Endothelial cell of hepatic sinusoid (primary cell): ENCODE measurements at regions not wholly inside any gene's neighbourhood (a gene's known extent, or its start where the extent isn't known, plus 50 kb on each side); places are given as distances from the start of the nearest gene placed in this dataset.

Source experiments
- in situ Hi-C: cut with HindIII; loops from 2 replicates; pipeline ENCODE4 v1.10.0; 2017; ENCODE audit warnings: low sequenced_read_pairs

DNA sequence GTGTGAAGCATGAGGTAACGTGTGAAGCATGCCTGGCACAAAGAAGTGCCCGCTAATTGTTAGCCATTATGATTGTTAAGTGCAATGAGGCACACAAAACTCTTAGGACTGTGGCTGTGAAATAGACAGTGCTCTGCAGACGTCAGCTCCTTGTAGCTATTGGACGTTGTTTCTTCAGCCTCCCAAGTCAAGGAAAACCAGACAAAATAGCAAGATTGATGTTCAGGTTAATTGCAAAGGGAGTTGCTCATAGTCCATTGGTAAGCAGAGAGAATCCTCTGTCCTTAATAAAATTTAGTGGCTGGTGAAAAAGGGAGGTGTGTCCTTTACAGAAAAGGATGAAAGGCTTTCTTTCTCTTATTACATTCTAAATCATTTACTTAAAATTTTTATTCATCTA, 54.6 kb upstream of the MBP start:
- in situ Hi-C loops = no loop called here

DNA sequence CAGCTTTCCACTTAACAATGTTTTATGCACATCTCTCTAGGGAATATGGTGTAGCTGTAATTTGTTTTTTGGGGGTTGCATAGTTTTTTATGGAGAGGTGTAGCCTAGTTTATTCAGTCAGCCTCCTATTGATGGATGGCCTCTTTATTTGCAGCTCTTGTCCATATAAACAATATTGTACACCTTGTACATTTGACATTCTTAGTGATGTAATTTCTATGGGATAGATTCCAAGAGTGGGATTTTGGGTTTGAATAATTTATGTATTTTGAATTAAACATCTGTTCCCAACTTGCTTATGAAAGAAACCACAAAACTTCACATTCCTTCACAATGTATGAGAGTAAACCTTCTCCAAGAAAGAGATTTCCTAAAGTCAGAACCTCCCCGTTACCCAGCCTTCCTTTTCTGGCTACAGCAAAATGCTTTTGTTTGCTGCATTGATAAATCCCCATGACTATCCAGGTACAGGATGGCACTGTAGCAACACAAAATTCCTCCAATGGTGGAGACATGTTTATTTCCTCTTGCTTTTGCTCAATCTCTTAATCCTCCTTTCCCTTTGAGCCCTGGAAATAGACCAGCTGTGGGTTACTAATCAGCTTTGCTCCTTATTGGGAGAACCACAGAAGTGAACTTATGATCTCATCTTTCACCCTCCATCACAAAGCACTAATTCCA, 58.4 kb upstream of the GALR1 start:
- in situ Hi-C loops = no loop called here

DNA sequence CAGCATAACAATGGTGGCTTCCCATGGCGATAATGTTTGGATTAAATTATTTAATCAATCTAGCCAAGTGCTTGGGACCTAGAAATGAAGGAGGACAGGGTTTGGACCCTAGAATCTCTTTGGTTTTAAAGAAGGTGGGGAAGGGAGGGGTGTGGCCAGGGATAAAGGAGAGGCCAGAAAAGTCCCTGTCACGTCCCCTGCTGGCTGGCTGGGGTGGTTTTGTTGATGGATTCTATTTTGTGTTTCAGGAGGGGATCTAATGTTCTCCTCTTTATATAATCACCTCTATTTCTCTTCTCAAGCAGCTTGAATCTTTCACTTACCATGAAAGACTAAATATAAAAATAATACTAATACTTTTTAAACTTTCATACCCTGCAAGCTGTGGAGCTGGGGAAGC, 52.6 kb upstream of the GALR1 start:
- in situ Hi-C loops = loop anchor here (5.0 kb wide), 1 partner anchor 40 kb away; no protein-coding TSS in a partner anchor

DNA sequence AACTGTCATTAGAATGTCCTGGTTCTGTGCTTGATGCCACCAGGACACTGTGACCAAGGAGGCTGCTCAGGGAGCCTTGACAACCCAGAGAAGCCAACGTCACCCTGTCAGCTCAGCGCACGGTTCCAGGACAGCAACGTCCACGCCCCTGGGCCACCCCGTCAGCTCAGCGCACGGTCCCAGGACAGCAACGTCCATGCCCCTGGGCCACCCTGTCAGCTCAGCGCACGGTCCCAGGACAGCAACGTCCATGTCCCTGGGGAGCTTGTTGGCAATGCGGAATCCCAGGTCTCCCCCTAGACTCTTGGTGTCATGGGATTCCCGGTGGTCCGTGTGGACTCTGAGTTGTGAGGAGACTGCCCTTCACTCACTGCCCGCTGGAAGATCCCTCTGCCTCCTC, 51.0 kb upstream of the GALR1 start:
- in situ Hi-C loops = loop anchor here (5.0 kb wide), 1 partner anchor 41 kb away; no protein-coding TSS in a partner anchor

DNA sequence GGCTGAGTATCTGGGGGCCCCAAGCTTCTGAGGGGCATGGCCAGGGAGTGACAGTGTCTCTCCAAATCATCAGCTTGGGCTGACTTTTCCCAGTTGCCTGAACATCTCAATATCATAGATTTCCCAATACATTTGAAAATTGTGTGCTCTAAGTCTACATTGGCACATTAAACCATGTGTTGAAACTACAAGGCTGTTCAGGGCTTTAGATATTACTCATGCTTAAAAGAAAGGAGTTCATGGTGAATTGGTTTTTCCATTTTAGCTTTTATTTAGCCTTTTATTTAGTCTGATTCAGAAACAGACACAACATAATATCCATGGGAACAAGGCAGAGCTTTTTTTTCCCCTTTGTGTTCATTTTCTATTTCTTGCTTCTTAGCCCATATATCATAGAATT, 49.9 kb upstream of the GALR1 start:
- in situ Hi-C loops = loop anchor here (5.0 kb wide), 1 partner anchor 42 kb away; no protein-coding TSS in a partner anchor
